ENCODE measurements at regions not wholly inside any gene's neighbourhood (a gene's known extent, or its start where the extent isn't known, plus 50 kb on each side); places are given as distances from the start of the nearest gene placed in this dataset.
A peak's percentile ranks its signal among the peaks of the same experiment; 100 is the strongest.
"Not testable (repeated sequence)": the region's sequence is repeated elsewhere in the genome, so short reads cannot be mapped to it uniquely, and the experiment has no call there.

DNA sequence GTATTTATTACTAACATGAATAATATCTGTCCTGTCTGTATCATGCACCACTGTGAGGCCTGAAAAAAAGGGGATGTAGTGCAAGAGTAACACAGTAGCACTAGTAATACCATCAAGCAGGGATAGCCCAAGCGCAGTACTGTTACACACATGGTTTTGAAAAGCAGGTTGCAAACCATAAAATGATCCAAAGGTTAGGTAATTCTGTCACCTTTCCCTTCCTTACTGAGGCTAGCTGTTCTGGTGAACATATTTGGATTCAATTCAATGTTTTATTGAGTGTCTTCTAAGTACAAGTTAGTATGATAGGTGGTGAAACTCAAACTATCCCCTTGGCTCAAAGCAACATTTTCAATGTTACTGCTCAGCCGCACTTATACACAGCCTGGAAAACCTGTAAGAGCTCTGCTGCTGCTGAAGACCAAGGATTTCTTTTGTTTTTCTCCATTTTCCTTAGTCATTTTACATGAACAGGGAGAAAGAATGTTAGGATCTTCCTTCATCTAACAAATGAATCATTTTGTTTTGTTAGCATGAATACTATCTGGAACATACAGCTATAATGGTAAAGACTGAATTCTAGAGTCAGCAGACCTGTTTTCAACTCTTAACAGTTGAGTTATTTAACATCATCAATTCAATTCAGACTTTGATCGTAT lies 102.5 kb upstream of the ITPRID2 start:
- H3K27me3 ChIP-seq (ENCODE audit: control insufficient read depth in 1 of 2, insufficient read depth in 2 of 2, low read length in 2 of 2), result no peaks in the 10 kb centered on the region
- no peaks in the 10 kb centered on the region for H3K36me3 ChIP-seq (ENCODE audit: control insufficient read depth in 1 of 2, insufficient read depth in 2 of 2, low read length in 2 of 2)
- peaks cover 20 to 41% of the 10 kb centered on the region in 2 donors for H3K4me1 ChIP-seq (ENCODE audit: control insufficient read depth in 1 of 2, insufficient read depth in 2 of 2, low read length in 2 of 2)
- H3K9me3 ChIP-seq (ENCODE audit: control insufficient read depth in 1 of 2, low read length in 2 of 2), result peaks cover 0 to 8% of the 10 kb centered on the region in 2 donors
- H3K4me3 ChIP-seq (ENCODE audit: low read depth in 1 of 2, low read length in 2 of 2), result no peak overlapping the region
- no peak overlapping the region for H3K27ac ChIP-seq (ENCODE audit: low read depth, low read length)
- H3K9ac ChIP-seq (ENCODE audit: low read depth in 1 of 2, low read length in 2 of 2), result no peak overlapping the region

DNA sequence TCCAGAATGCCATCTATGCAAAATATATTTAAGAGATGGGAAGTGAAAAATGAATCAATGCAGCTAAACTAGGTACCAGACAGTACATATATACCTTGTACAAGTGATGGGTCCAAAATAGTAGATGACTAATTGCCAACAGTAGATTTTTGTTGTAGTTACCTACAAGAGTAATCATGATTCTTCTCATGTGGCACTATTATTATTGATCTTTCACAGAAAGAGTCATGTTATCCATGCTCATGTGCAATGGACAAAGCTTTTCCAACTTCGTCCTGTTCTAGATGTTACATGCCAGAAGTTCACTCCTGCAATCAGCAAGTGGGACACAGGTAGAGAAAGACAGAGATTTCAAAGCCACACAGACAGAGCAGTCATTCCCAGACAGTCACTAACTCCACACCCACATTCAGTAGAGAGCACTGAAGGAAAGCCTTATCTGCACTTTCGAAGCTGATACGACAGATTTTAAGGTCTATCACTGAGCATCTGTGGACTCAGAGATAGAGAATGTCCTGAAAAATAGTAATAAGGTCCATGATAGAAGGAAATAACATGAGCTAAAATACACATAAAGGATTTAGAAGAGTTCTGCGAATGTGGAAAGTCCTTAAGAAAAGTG lies 101.6 kb upstream of the ITPRID2 start:
- Histone ChIP-seq H3K27me3 (ENCODE audit: control insufficient read depth in 1 of 2, insufficient read depth in 2 of 2, low read length in 2 of 2) (no peaks in the 10 kb centered on the region), H3K4me1 (ENCODE audit: control insufficient read depth in 1 of 2, insufficient read depth in 2 of 2, low read length in 2 of 2) (peaks cover 20 to 36% of the 10 kb centered on the region in 2 donors), H3K9me3 (ENCODE audit: control insufficient read depth in 1 of 2, low read length in 2 of 2) (peaks cover 0 to 8% of the 10 kb centered on the region in 2 donors), H3K27ac (ENCODE audit: low read depth, low read length) (no peak overlapping the region), H3K9ac (ENCODE audit: low read depth in 1 of 2, low read length in 2 of 2) (no peak overlapping the region), H3K4me3 (ENCODE audit: low read depth in 1 of 2, low read length in 2 of 2) (no peak overlapping the region), H3K36me3 (ENCODE audit: control insufficient read depth in 1 of 2, insufficient read depth in 2 of 2, low read length in 2 of 2) (no peaks in the 10 kb centered on the region)

DNA sequence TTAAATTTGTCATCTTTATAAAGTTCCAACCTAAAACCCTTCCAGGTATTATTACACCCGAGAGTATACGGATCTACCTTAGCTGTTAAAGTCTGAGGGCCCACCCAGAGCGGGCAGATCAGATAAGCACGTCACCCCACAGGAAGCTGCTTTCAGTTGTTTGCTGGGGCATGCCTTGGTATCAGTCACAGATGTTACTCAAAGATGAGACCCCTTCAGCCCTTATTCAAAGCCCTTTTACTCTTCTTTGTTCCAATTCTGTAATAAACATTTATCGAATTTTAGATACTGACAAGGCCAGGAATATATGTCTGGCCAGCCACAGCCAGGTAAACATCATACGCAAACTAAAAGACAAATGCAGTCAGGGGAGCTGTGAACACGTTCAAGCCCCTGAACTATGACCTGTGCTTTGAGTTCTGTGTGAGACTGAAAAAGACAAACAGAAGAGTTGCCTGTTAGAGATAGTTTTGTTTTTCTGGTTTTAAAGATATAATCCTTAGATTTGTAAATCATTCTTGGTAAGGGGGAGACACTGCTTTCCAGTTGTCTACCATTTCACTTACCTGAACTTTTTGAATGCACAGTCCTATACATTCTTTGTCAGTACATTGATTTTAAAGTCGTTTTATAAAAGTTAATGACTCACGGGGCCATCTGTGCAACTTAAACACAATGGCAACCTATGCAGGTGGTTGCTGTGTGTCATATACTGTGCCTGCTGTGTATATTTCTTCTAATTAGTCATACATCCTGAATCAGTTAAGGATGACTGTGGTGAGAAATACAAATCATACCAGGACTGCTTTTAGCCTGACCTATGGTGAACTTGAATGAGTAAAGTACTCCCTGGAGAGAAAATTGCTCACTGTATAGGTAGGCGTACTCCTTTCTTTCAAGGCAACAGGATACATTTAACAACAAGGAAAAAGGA lies 100.5 kb upstream of the ITPRID2 start:
- Histone ChIP-seq H3K27ac (ENCODE audit: low read depth, low read length) (peak overlapping the region; percentile 30), H3K27me3 (ENCODE audit: control insufficient read depth in 1 of 2, insufficient read depth in 2 of 2, low read length in 2 of 2) (no peaks in the 10 kb centered on the region), H3K4me1 (ENCODE audit: control insufficient read depth in 1 of 2, insufficient read depth in 2 of 2, low read length in 2 of 2) (peaks cover 20 to 32% of the 10 kb centered on the region in 2 donors), H3K9ac (ENCODE audit: low read depth in 1 of 2, low read length in 2 of 2) (no peak overlapping the region), H3K9me3 (ENCODE audit: control insufficient read depth in 1 of 2, low read length in 2 of 2) (peaks cover 0 to 8% of the 10 kb centered on the region in 2 donors), H3K4me3 (ENCODE audit: low read depth in 1 of 2, low read length in 2 of 2) (peak overlapping the region in 1 of 2 donors; percentile 20), H3K36me3 (ENCODE audit: control insufficient read depth in 1 of 2, insufficient read depth in 2 of 2, low read length in 2 of 2) (no peaks in the 10 kb centered on the region)

DNA sequence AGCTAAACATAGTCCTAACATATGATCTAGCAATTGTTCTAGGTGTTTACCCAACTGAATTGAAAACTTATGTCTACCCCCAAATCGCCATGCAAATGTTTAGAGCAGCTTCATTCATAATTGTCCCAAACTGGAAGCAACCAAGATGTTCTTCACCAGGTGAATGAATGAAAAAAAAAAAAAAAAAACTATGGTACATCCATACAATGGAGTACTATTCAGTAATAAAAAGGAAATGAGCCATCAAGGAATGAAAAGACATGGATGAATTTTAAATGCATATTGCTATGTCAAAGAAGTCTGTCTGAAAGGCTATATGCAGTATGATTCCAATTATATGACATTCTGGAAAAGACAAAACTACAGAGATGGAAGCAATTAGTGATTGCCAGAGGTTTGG lies 98.6 kb upstream of the ITPRID2 start:
- Histone ChIP-seq H3K27ac (ENCODE audit: low read depth, low read length) (no peak overlapping the region), H3K36me3 (ENCODE audit: control insufficient read depth in 1 of 2, insufficient read depth in 2 of 2, low read length in 2 of 2) (no peaks in the 10 kb centered on the region), H3K9me3 (ENCODE audit: control insufficient read depth in 1 of 2, low read length in 2 of 2) (peaks cover 0 to 8% of the 10 kb centered on the region in 2 donors), H3K4me3 (ENCODE audit: low read depth in 1 of 2, low read length in 2 of 2) (no peak overlapping the region), H3K27me3 (ENCODE audit: control insufficient read depth in 1 of 2, insufficient read depth in 2 of 2, low read length in 2 of 2) (no peaks in the 10 kb centered on the region), H3K9ac (ENCODE audit: low read depth in 1 of 2, low read length in 2 of 2) (no peak overlapping the region), H3K4me1 (ENCODE audit: control insufficient read depth in 1 of 2, insufficient read depth in 2 of 2, low read length in 2 of 2) (peaks cover 20 to 32% of the 10 kb centered on the region in 2 donors)

DNA sequence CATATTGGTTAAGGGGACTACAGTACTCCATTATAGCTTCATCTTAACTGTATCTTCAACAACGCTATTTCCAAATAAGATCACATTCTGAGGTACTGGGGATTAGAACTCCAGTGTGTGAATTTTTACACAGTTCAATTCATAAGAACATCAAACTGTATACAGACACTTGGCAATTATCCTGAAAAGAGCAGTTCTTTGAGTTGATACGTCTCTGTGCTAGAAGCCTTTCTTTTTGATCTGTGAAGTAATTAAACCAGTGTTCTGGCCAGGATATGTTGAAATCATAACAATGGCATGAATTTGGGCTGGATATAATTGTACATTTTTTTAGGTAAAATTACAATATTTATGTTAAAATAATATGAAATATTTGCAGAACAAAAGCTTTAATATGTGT lies 93.5 kb upstream of the ITPRID2 start:
- Histone ChIP-seq H3K9ac (ENCODE audit: low read depth in 1 of 2, low read length in 2 of 2) (no peak overlapping the region), H3K4me3 (ENCODE audit: low read depth in 1 of 2, low read length in 2 of 2) (no peak overlapping the region), H3K4me1 (ENCODE audit: control insufficient read depth in 1 of 2, insufficient read depth in 2 of 2, low read length in 2 of 2) (no peaks in the 10 kb centered on the region), H3K27me3 (ENCODE audit: control insufficient read depth in 1 of 2, insufficient read depth in 2 of 2, low read length in 2 of 2) (no peaks in the 10 kb centered on the region), H3K36me3 (ENCODE audit: control insufficient read depth in 1 of 2, insufficient read depth in 2 of 2, low read length in 2 of 2) (no peaks in the 10 kb centered on the region), H3K9me3 (ENCODE audit: control insufficient read depth in 1 of 2, low read length in 2 of 2) (peaks cover 0 to 4% of the 10 kb centered on the region in 2 donors), H3K27ac (ENCODE audit: low read depth, low read length) (no peak overlapping the region)

DNA sequence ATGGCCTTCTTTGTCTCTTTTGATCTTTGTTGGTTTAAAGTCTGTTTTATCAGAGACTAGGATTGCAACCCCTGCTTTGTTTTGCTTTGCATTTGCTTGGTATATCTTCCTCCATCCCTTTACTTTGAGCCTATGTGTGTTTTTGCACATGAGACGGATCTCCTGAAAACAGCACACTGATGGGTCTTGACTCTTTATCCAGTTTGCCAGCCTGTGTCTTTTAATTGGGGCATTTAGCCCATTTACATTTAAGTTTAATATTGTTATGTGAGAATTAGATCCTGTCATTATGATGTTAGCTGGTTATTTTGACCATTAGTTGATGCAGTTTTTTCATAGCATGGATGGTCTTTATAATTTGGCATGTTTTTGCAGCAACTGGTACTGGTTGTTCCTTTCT lies 89.2 kb upstream of the ITPRID2 start:
- H3K36me3 ChIP-seq (ENCODE audit: control insufficient read depth in 1 of 2, insufficient read depth in 2 of 2, low read length in 2 of 2); H3K27me3 ChIP-seq (ENCODE audit: control insufficient read depth in 1 of 2, insufficient read depth in 2 of 2, low read length in 2 of 2); H3K9ac ChIP-seq (ENCODE audit: low read depth in 1 of 2, low read length in 2 of 2); H3K27ac ChIP-seq (ENCODE audit: low read depth, low read length); H3K9me3 ChIP-seq (ENCODE audit: control insufficient read depth in 1 of 2, low read length in 2 of 2); H3K4me3 ChIP-seq (ENCODE audit: low read depth in 1 of 2, low read length in 2 of 2): not testable (repeated sequence)
- H3K4me1 ChIP-seq (ENCODE audit: control insufficient read depth in 1 of 2, insufficient read depth in 2 of 2, low read length in 2 of 2), result peaks cover 0 to 14% of the 10 kb centered on the region in 2 donors

DNA sequence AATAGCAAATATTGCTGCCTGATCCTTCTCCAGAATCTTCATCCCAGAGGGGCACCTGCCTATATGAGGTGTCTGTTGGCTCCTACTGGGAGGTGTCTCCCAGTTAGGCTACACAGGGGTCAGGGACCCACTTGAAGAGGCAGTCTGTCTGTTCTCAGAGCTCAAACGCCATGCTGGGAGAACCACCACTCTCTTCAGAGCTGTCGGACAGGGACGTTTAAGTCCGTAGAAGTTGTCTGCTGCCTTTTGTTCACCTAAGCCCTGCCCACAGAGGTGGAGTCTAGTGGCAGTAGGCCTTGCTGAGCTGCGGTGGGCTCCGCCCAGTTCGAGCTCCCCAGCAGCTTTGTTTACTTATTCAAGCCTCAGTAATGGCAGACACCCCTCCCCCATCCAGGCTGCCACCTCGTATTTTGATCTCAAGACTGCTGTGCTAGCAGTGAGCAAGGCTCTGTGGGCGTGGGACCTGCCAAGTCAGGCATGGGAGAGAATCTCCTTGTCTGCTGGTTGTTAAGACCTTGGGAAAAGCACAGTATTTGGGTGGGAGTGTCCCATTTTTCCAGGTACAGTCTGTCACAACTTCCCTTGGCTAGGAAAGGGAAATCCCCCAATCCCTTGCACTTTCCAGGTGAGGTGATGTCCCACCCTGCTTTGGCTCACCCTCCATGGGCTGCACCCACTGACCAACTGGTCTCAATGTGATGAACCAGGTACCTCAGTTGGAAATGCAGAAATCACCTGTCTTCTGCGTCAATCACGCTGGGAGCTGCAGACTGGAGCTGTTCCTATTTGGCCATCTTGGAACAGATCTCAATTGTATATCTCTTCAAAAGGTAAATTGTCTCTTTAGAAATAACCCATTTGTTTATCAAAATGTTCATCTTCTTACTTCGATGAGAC lies 87.4 kb upstream of the ITPRID2 start:
- not testable (repeated sequence) for H3K36me3 ChIP-seq (ENCODE audit: control insufficient read depth in 1 of 2, insufficient read depth in 2 of 2, low read length in 2 of 2); H3K4me3 ChIP-seq (ENCODE audit: low read depth in 1 of 2, low read length in 2 of 2); H3K27ac ChIP-seq (ENCODE audit: low read depth, low read length); H3K9ac ChIP-seq (ENCODE audit: low read depth in 1 of 2, low read length in 2 of 2); H3K9me3 ChIP-seq (ENCODE audit: control insufficient read depth in 1 of 2, low read length in 2 of 2); H3K27me3 ChIP-seq (ENCODE audit: control insufficient read depth in 1 of 2, insufficient read depth in 2 of 2, low read length in 2 of 2)
- peaks cover 0 to 21% of the 10 kb centered on the region in 2 donors for H3K4me1 ChIP-seq (ENCODE audit: control insufficient read depth in 1 of 2, insufficient read depth in 2 of 2, low read length in 2 of 2)

DNA sequence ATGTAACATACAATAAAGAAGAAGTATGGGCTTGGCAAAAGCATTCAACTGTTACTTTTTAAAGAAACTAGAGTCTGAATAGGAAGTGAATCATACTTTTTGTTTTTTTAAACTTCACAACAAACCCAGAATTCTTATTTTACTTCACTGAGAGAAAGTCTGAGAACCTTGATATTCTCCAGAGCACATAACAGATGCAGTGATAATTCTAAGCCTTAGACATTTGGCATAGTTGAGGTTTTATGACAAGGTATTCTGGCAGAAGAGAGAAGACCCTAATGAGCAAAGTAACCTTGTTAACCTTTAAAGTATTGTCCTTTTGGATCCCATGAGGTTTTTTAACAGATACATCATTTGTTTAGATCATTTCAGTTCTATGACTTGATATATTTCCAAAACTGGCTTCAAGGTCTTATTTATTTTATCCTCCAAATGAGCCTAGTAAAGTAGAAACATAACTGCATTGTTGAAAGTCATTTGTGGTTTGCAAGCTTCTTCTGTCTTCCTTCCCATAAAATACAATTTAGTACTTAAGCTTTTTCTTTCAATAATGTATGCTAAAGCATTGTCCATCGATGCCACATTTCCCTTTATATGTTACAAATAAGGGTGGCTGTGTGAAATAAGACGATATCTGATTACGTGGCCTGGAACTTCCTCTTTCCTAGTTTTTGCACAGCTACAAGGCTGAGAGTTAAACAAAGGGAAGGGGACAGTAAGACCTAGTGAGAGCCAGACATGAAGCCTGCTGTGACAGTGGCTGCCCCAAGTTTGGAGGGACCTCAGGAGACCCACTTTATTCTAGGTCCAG lies 86.1 kb upstream of the ITPRID2 start:
- no peaks in the 10 kb centered on the region for H3K27me3 ChIP-seq (ENCODE audit: control insufficient read depth in 1 of 2, insufficient read depth in 2 of 2, low read length in 2 of 2)
- no peak overlapping the region for H3K27ac ChIP-seq (ENCODE audit: low read depth, low read length)
- H3K9ac ChIP-seq (ENCODE audit: low read depth in 1 of 2, low read length in 2 of 2), result no peak overlapping the region
- peaks cover 0 to 28% of the 10 kb centered on the region in 2 donors for H3K4me1 ChIP-seq (ENCODE audit: control insufficient read depth in 1 of 2, insufficient read depth in 2 of 2, low read length in 2 of 2)
- H3K9me3 ChIP-seq (ENCODE audit: control insufficient read depth in 1 of 2, low read length in 2 of 2), result no peaks in the 10 kb centered on the region
- no peaks in the 10 kb centered on the region for H3K36me3 ChIP-seq (ENCODE audit: control insufficient read depth in 1 of 2, insufficient read depth in 2 of 2, low read length in 2 of 2)
- H3K4me3 ChIP-seq (ENCODE audit: low read depth in 1 of 2, low read length in 2 of 2), result no peak overlapping the region

DNA sequence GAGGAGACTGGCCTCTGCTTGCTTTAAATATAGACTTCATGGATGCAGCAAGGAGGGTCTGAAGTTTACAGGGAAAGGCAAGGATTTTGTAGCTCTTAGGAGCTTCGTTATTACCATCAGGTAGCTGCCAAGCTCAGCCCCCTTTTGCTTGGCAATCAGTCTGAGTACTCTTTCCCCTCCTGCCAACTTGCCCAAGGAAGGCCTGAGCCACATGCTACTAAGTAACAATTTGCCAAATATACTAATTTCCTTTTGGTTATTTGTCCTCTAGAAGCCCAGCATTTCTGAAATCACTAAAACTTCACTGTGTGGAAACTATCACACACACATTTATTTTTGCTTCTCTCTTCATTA lies 85.5 kb upstream of the ITPRID2 start:
- no peak overlapping the region for H3K4me3 ChIP-seq (ENCODE audit: low read depth in 1 of 2, low read length in 2 of 2)
- peaks cover 1 to 30% of the 10 kb centered on the region in 2 donors for H3K4me1 ChIP-seq (ENCODE audit: control insufficient read depth in 1 of 2, insufficient read depth in 2 of 2, low read length in 2 of 2)
- no peak overlapping the region for H3K9ac ChIP-seq (ENCODE audit: low read depth in 1 of 2, low read length in 2 of 2)
- H3K36me3 ChIP-seq (ENCODE audit: control insufficient read depth in 1 of 2, insufficient read depth in 2 of 2, low read length in 2 of 2), result no peaks in the 10 kb centered on the region
- H3K27me3 ChIP-seq (ENCODE audit: control insufficient read depth in 1 of 2, insufficient read depth in 2 of 2, low read length in 2 of 2), result no peaks in the 10 kb centered on the region
- no peaks in the 10 kb centered on the region for H3K9me3 ChIP-seq (ENCODE audit: control insufficient read depth in 1 of 2, low read length in 2 of 2)
- H3K27ac ChIP-seq (ENCODE audit: low read depth, low read length), result no peak overlapping the region

All from duodenal mucosa (tissue), 2 donors.